Gastroesophageal sphincter (tissue), 3 donors: ENCODE measurements at regions not wholly inside any gene's neighbourhood (a gene's known extent, or its start where the extent isn't known, plus 50 kb on each side); places are given as distances from the start of the nearest gene placed in this dataset.

Source experiments
- POLR2A ChIP-seq, 2 donors: fragments of 450-650 bp; IDR thresholded peaks; one replicate each; pipeline ENCODE4 v1.6.1; 2017; ENCODE audit warnings: antibody characterized with exemption in 2 of 2, mild to moderate bottlenecking in 2 of 2, moderate library complexity in 1 of 2
- POLR2AphosphoS5 ChIP-seq: sonication (generic); formaldehyde crosslinking; IDR thresholded peaks from one replicate; pipeline ENCODE4 v1.6.1; 2017; ENCODE audit warnings: antibody characterized with exemption
- TF ChIP-seq, protein P1 (sequence below), 4 experiments: fragments of 200-600 bp in 2 of 4; fragments of 450-650 bp in 2 of 4; sonication (generic) in 1 of 4; IDR thresholded peaks; one replicate each; pipeline ENCODE4 v1.5.1; 2017 to 2019; ENCODE audit warnings: antibody characterized with exemption in 4 of 4, mild to moderate bottlenecking in 2 of 4, moderate library complexity in 2 of 4

DNA sequence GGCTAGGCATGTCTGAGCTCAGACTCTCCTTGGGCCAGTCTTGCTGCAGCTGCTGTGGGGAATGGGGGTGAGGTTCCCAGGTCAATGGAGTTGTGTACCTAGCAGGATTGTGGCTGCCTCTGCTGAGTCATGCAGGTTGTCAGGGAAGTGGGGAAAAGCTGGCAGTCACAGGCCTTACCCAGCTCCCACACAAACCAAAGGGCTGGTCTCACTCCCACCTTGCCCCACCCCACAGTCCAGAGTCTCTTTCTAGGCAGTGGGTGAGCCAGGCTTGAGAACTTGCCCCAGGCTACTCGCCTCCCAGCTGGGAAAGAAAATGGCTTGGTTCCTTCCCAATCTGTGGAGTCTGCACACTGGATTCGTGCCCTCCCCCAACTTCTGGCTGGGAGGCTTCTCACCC, 65.7 kb downstream of the SCP2D1 start:
- TF ChIP-seq, protein P1, sequence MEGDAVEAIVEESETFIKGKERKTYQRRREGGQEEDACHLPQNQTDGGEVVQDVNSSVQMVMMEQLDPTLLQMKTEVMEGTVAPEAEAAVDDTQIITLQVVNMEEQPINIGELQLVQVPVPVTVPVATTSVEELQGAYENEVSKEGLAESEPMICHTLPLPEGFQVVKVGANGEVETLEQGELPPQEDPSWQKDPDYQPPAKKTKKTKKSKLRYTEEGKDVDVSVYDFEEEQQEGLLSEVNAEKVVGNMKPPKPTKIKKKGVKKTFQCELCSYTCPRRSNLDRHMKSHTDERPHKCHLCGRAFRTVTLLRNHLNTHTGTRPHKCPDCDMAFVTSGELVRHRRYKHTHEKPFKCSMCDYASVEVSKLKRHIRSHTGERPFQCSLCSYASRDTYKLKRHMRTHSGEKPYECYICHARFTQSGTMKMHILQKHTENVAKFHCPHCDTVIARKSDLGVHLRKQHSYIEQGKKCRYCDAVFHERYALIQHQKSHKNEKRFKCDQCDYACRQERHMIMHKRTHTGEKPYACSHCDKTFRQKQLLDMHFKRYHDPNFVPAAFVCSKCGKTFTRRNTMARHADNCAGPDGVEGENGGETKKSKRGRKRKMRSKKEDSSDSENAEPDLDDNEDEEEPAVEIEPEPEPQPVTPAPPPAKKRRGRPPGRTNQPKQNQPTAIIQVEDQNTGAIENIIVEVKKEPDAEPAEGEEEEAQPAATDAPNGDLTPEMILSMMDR (IDR thresholded peaks at IDR 0.05) = no peak
- no peak for TF ChIP-seq POLR2AphosphoS5
- no peak for TF ChIP-seq POLR2A (IDR thresholded peaks at IDR 0.05)
